ENCODE measurements at regions not wholly inside any gene's neighbourhood (a gene's known extent, or its start where the extent isn't known, plus 50 kb on each side); places are given as distances from the start of the nearest gene placed in this dataset.

GRCh38 chr6:168825226-168826077 lies 384.5 kb downstream of the SMOC2 start:
- no peaks in the 10 kb centered on the region for H3K36me3 ChIP-seq (ENCODE audit: control insufficient read depth, insufficient read depth, low read length)
- Mint-ChIP-seq H3K36me3 (no peaks in the 10 kb centered on the region), H3K9me3 (no peaks in the 10 kb centered on the region), H3K27ac (no peak overlapping the region), H3K4me1 (no peaks in the 10 kb centered on the region), H3K4me3 (no peak overlapping the region), H3K27me3 (ENCODE audit: low read depth in 2 of 2) (peaks cover 0 to 5% of the 10 kb centered on the region in 2 donors)
- ATAC-seq (no peak), DNase-seq (no peak)
- no peaks in the 10 kb centered on the region for H3K27me3 ChIP-seq (ENCODE audit: control insufficient read depth, insufficient read depth, low read length)
- TF ChIP-seq CTCF (IDR thresholded peaks at IDR 0.05): no peak
- H3K4me1 ChIP-seq (ENCODE audit: control insufficient read depth, insufficient read depth, low read length): no peaks in the 10 kb centered on the region
- WGBS (ENCODE audit: insufficient coverage): 92% methylated on average over 63 of the region's 68 CpGs
- intact Hi-C loops (cut with micrococcal nuclease): loop anchor here (10.0 kb wide), 1 partner anchor 59 kb away; no protein-coding TSS in a partner anchor
- H3K27ac ChIP-seq (ENCODE audit: low read length): no peak overlapping the region
- H3K9me3 ChIP-seq (ENCODE audit: control insufficient read depth, insufficient read depth, low read length): no peaks in the 10 kb centered on the region
- H3K4me3 ChIP-seq (ENCODE audit: low read length): no peak overlapping the region

- Mint-ChIP-seq H3K4me1 (no peaks in the 10 kb centered on the region), H3K27ac (no peak overlapping the region), H3K9me3 (no peaks in the 10 kb centered on the region), H3K4me3 (no peak overlapping the region), H3K27me3 (ENCODE audit: low read depth in 2 of 2) (peaks cover 0 to 5% of the 10 kb centered on the region in 2 donors), H3K36me3 (no peaks in the 10 kb centered on the region)
- no peaks in the 10 kb centered on the region for H3K9me3 ChIP-seq (ENCODE audit: control insufficient read depth, insufficient read depth, low read length)
- no peaks in the 10 kb centered on the region for H3K27me3 ChIP-seq (ENCODE audit: control insufficient read depth, insufficient read depth, low read length)
- no peak overlapping the region for H3K4me3 ChIP-seq (ENCODE audit: low read length)
- H3K36me3 ChIP-seq (ENCODE audit: control insufficient read depth, insufficient read depth, low read length): no peaks in the 10 kb centered on the region
- no peaks in the 10 kb centered on the region for H3K4me1 ChIP-seq (ENCODE audit: control insufficient read depth, insufficient read depth, low read length)
- intact Hi-C loops (cut with micrococcal nuclease): loop anchor here (10.0 kb wide), 1 partner anchor 61 kb away; no protein-coding TSS in a partner anchor
- ATAC-seq (no peak), DNase-seq (no peak)
- 58% methylated on average over 10 of the region's 12 CpGs for WGBS (ENCODE audit: insufficient coverage)
- TF ChIP-seq CTCF (IDR thresholded peaks at IDR 0.05): no peak
- H3K27ac ChIP-seq (ENCODE audit: low read length): no peak overlapping the region
Observed at GRCh38 chr6:168823397-168824212, 382.6 kb downstream of the SMOC2 start.

- H3K36me3 Mint-ChIP-seq: peaks cover 8% of the 10 kb centered on the region
- H3K27ac ChIP-seq (ENCODE audit: low read length): no peak overlapping the region
- ATAC-seq (peak in 1 of 3 donors; percentile 17), DNase-seq (no peak)
- H3K27me3 ChIP-seq (ENCODE audit: control insufficient read depth, insufficient read depth, low read length): no peaks in the 10 kb centered on the region
- no peaks in the 10 kb centered on the region for H3K9me3 Mint-ChIP-seq
- TF ChIP-seq CTCF (IDR thresholded peaks at IDR 0.05): no peak
- 68% methylated on average over 9 of the region's 9 CpGs for WGBS (ENCODE audit: insufficient coverage)
- intact Hi-C loops (cut with micrococcal nuclease): loop anchor here (10.0 kb wide), 1 partner anchor 62 kb away; no protein-coding TSS in a partner anchor
- H3K36me3 ChIP-seq (ENCODE audit: control insufficient read depth, insufficient read depth, low read length): no peaks in the 10 kb centered on the region
- no peak overlapping the region for H3K4me3 ChIP-seq (ENCODE audit: low read length)
- no peaks in the 10 kb centered on the region for H3K9me3 ChIP-seq (ENCODE audit: control insufficient read depth, insufficient read depth, low read length)
- no peak overlapping the region for H3K27ac Mint-ChIP-seq
- H3K27me3 Mint-ChIP-seq (ENCODE audit: low read depth in 2 of 2): peaks cover 4 to 5% of the 10 kb centered on the region in 2 donors
- H3K4me1 Mint-ChIP-seq: no peaks in the 10 kb centered on the region
- H3K4me1 ChIP-seq (ENCODE audit: control insufficient read depth, insufficient read depth, low read length): no peaks in the 10 kb centered on the region
- H3K4me3 Mint-ChIP-seq: no peak overlapping the region
Observed at GRCh38 chr6:168822376-168822775, 381.4 kb downstream of the SMOC2 start.

Measured in natural killer cell (primary cell).